NB4 (cell line): ENCODE measurements at regions not wholly inside any gene's neighbourhood (a gene's known extent, or its start where the extent isn't known, plus 50 kb on each side); places are given as distances from the start of the nearest gene placed in this dataset.

ENCODE experiments used
- MYC ChIP-seq: IDR thresholded peaks from 2 replicates; pipeline ENCODE4 v1.6.1; 2011; ENCODE audit warnings: low read depth, low read length
- POLR2A ChIP-seq: IDR thresholded peaks from 2 replicates; pipeline ENCODE4 v1.6.1; 2011; ENCODE audit warnings: mild to moderate bottlenecking; ENCODE audit not compliant: insufficient read length; ENCODE audit errors: extremely low read depth
- TF ChIP-seq, protein P1 (sequence below): IDR thresholded peaks from one replicate; pipeline ENCODE4 v1.5.1; 2012; ENCODE audit warnings: low read depth, low read length

- TF ChIP-seq, protein P1, sequence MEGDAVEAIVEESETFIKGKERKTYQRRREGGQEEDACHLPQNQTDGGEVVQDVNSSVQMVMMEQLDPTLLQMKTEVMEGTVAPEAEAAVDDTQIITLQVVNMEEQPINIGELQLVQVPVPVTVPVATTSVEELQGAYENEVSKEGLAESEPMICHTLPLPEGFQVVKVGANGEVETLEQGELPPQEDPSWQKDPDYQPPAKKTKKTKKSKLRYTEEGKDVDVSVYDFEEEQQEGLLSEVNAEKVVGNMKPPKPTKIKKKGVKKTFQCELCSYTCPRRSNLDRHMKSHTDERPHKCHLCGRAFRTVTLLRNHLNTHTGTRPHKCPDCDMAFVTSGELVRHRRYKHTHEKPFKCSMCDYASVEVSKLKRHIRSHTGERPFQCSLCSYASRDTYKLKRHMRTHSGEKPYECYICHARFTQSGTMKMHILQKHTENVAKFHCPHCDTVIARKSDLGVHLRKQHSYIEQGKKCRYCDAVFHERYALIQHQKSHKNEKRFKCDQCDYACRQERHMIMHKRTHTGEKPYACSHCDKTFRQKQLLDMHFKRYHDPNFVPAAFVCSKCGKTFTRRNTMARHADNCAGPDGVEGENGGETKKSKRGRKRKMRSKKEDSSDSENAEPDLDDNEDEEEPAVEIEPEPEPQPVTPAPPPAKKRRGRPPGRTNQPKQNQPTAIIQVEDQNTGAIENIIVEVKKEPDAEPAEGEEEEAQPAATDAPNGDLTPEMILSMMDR, result no peak
- no peak for TF ChIP-seq MYC
- no peak for TF ChIP-seq POLR2A
Measured at GRCh38 chr4:105067946-105068345, 78.7 kb upstream of the TET2 start.
